Endothelial cell (in vitro differentiated cells): ENCODE measurements at regions not wholly inside any gene's neighbourhood (a gene's known extent, or its start where the extent isn't known, plus 50 kb on each side); places are given as distances from the start of the nearest gene placed in this dataset.

Experiments used
- DNase-seq: peaks from one replicate; pipeline ENCODE4 v3.0.0; 2021; ENCODE audit warnings: low spot score
- H3K27ac Mint-ChIP-seq: one replicate; pipeline ENCODE4 v1.8.0; 2021; ENCODE audit warnings: mixed read lengths, inconsistent platforms; ENCODE audit not compliant: unreplicated experiment
- H3K27me3 Mint-ChIP-seq: one replicate; pipeline ENCODE4 v1.8.0; 2021; ENCODE audit warnings: mild to moderate bottlenecking, moderate library complexity, mixed read lengths, inconsistent platforms; ENCODE audit not compliant: unreplicated experiment
- H3K36me3 Mint-ChIP-seq: one replicate; pipeline ENCODE4 v1.8.0; 2021; ENCODE audit warnings: mild to moderate bottlenecking, low read depth, mixed read lengths, inconsistent platforms; ENCODE audit not compliant: unreplicated experiment
- H3K4me1 Mint-ChIP-seq: one replicate; pipeline ENCODE4 v1.8.0; 2021; ENCODE audit warnings: mild to moderate bottlenecking, mixed read lengths, inconsistent platforms; ENCODE audit not compliant: unreplicated experiment
- H3K4me3 Mint-ChIP-seq: one replicate; pipeline ENCODE4 v1.8.0; 2021; ENCODE audit warnings: mild to moderate bottlenecking, mixed read lengths, inconsistent platforms; ENCODE audit not compliant: unreplicated experiment
- H3K9me3 Mint-ChIP-seq: one replicate; pipeline ENCODE4 v1.8.0; 2021; ENCODE audit warnings: mixed read lengths, inconsistent platforms; ENCODE audit not compliant: unreplicated experiment
- CTCF ChIP-seq: fragments of 200-600 bp; sonication (generic); IDR thresholded peaks from one replicate; pipeline ENCODE4 v1.5.0; 2021; ENCODE audit warnings: antibody characterized with exemption; ENCODE audit not compliant: unreplicated experiment

- Mint-ChIP-seq H3K27ac (no peak overlapping the region), H3K36me3 (no peaks in the 10 kb centered on the region), H3K4me3 (no peak overlapping the region), H3K4me1 (peaks cover 2% of the 10 kb centered on the region), H3K9me3 (no peaks in the 10 kb centered on the region), H3K27me3 (no peaks in the 10 kb centered on the region)
- DNase-seq, result no peak
- no peak for TF ChIP-seq CTCF
These were observed 704.3 kb downstream of the TFAP2A start for GRCh38 chr6:9710574-9710973.

- no peak for DNase-seq
- no peaks in the 10 kb centered on the region for H3K27me3 Mint-ChIP-seq
- H3K27ac Mint-ChIP-seq, result no peak overlapping the region
- H3K36me3 Mint-ChIP-seq, result no peaks in the 10 kb centered on the region
- TF ChIP-seq CTCF, result no peak
- no peaks in the 10 kb centered on the region for H3K9me3 Mint-ChIP-seq
- no peak overlapping the region for H3K4me3 Mint-ChIP-seq
- peaks cover 2% of the 10 kb centered on the region for H3K4me1 Mint-ChIP-seq
These were observed 706.3 kb downstream of the TFAP2A start for GRCh38 chr6:9708600-9708999.

- TF ChIP-seq CTCF, result no peak
- no peaks in the 10 kb centered on the region for H3K9me3 Mint-ChIP-seq
- H3K27ac Mint-ChIP-seq, result no peak overlapping the region
- H3K27me3 Mint-ChIP-seq, result peaks cover 2% of the 10 kb centered on the region
- DNase-seq, result no peak
- peaks cover 2% of the 10 kb centered on the region for H3K4me1 Mint-ChIP-seq
- H3K36me3 Mint-ChIP-seq, result no peaks in the 10 kb centered on the region
- no peak overlapping the region for H3K4me3 Mint-ChIP-seq
These were observed 709.9 kb downstream of the TFAP2A start for GRCh38 chr6:9704989-9705388.

GRCh38 chr6:9702914-9703313 is 712.0 kb downstream of the TFAP2A start:
- H3K4me1 Mint-ChIP-seq, result no peaks in the 10 kb centered on the region
- H3K36me3 Mint-ChIP-seq, result no peaks in the 10 kb centered on the region
- DNase-seq, result no peak
- no peaks in the 10 kb centered on the region for H3K9me3 Mint-ChIP-seq
- H3K4me3 Mint-ChIP-seq, result no peak overlapping the region
- no peak for TF ChIP-seq CTCF
- H3K27me3 Mint-ChIP-seq, result peaks cover 2% of the 10 kb centered on the region
- H3K27ac Mint-ChIP-seq, result no peak overlapping the region

- no peak overlapping the region for H3K27ac Mint-ChIP-seq
- no peak for TF ChIP-seq CTCF
- H3K4me3 Mint-ChIP-seq, result no peak overlapping the region
- no peaks in the 10 kb centered on the region for H3K4me1 Mint-ChIP-seq
- no peaks in the 10 kb centered on the region for H3K9me3 Mint-ChIP-seq
- H3K27me3 Mint-ChIP-seq, result peaks cover 2% of the 10 kb centered on the region
- no peak for DNase-seq
- no peaks in the 10 kb centered on the region for H3K36me3 Mint-ChIP-seq
These were observed 715.0 kb downstream of the TFAP2A start for GRCh38 chr6:9699888-9700287.
